Liver (tissue), 8 donors: ENCODE measurements at regions not wholly inside any gene's neighbourhood (a gene's known extent, or its start where the extent isn't known, plus 50 kb on each side); places are given as distances from the start of the nearest gene placed in this dataset.

ENCODE experiments used
- DNase-seq: peaks from one replicate; pipeline ENCODE4 v3.0.0-alpha.2; 2017; ENCODE audit warnings: low spot score
- H3K27ac ChIP-seq, 2 donors: one replicate each; pipeline ENCODE4 v1.7.0; 2013; ENCODE audit warnings: inconsistent platforms in 2 of 2, low read length in 2 of 2, control low read depth in 1 of 2, low read depth in 1 of 2, mild to moderate bottlenecking in 1 of 2
- H3K27me3 ChIP-seq, 4 donors: one replicate each; pipeline versions ENCODE4 v1.6.1 to v1.7.0; 2013; ENCODE audit warnings: low read length in 3 of 4, inconsistent platforms in 1 of 4, mild to moderate bottlenecking in 1 of 4, moderate library complexity in 1 of 4; ENCODE audit not compliant: control insufficient read depth in 4 of 4, insufficient read depth in 4 of 4
- H3K36me3 ChIP-seq, 4 donors: one replicate each; pipeline versions ENCODE4 v1.6.1 to v1.7.0; 2013; ENCODE audit warnings: low read length in 3 of 4, mild to moderate bottlenecking in 3 of 4, low read depth in 1 of 4, moderate library complexity in 1 of 4; ENCODE audit not compliant: control insufficient read depth in 4 of 4, insufficient read depth in 3 of 4
- H3K4me1 ChIP-seq, 4 donors: one replicate each; pipeline versions ENCODE4 v1.6.1 to v1.7.0; 2013; ENCODE audit warnings: low read length in 3 of 4, mild to moderate bottlenecking in 3 of 4, moderate library complexity in 1 of 4; ENCODE audit not compliant: control insufficient read depth in 4 of 4, insufficient read depth in 4 of 4
- H3K4me3 ChIP-seq, 3 donors: one replicate each; pipeline versions ENCODE4 v1.6.1 to v1.7.0; 2013; ENCODE audit warnings: low read length in 3 of 3, control low read depth in 1 of 3, low read depth in 1 of 3, mild to moderate bottlenecking in 1 of 3
- H3K9ac ChIP-seq, 2 donors: one replicate each; pipeline ENCODE4 v1.7.0; 2013; ENCODE audit warnings: low read length in 2 of 2, mild to moderate bottlenecking in 2 of 2, moderate library complexity in 2 of 2, control low read depth in 1 of 2, low read depth in 1 of 2
- H3K9me3 ChIP-seq, 4 donors: one replicate each; pipeline versions ENCODE4 v1.6.1 to v1.7.0; 2013; ENCODE audit warnings: low read length in 3 of 4; ENCODE audit not compliant: control insufficient read depth in 4 of 4
- CTCF ChIP-seq: fragments of 150-350 bp; IDR thresholded peaks from 2 replicates; pipeline ENCODE4 v1.5.1; 2017; ENCODE audit warnings: improper control_type of control experiment, low read depth, low read length; ENCODE audit not compliant: missing input control
- EGR1 ChIP-seq, 2 donors: IDR thresholded peaks; 2 replicates each; pipeline ENCODE4 v1.6.1; 2016 to 2018; ENCODE audit warnings: antibody characterized with exemption in 2 of 2, low read depth in 2 of 2
- FOXA1 ChIP-seq: IDR thresholded peaks from 2 replicates; pipeline ENCODE4 v1.6.1; 2016; ENCODE audit warnings: antibody characterized with exemption
- FOXA2 ChIP-seq: IDR thresholded peaks from 2 replicates; pipeline ENCODE4 v1.6.1; 2016; ENCODE audit warnings: antibody characterized with exemption
- GABPA ChIP-seq, 2 donors: IDR thresholded peaks in 1 of 2; conservative IDR thresholded peaks in 1 of 2; 2 replicates each; pipeline ENCODE4 v1.6.1; 2016; ENCODE audit warnings: antibody characterized with exemption in 2 of 2, mild to moderate bottlenecking in 1 of 2, moderate library complexity in 1 of 2
- HNF4A ChIP-seq, 2 donors: conservative IDR thresholded peaks; 2 replicates each; pipeline ENCODE4 v1.6.1; 2016; ENCODE audit warnings: antibody characterized with exemption in 2 of 2, mild to moderate bottlenecking in 2 of 2
- HNF4G ChIP-seq: IDR thresholded peaks from 2 replicates; pipeline ENCODE4 v1.6.1; 2016; ENCODE audit warnings: antibody characterized with exemption
- JUND ChIP-seq, 2 donors: IDR thresholded peaks; 2 replicates each; pipeline ENCODE4 v1.6.1; 2016; ENCODE audit warnings: antibody characterized with exemption in 2 of 2
- MAX ChIP-seq: IDR thresholded peaks from 2 replicates; pipeline ENCODE4 v1.6.1; 2016; ENCODE audit warnings: antibody characterized with exemption
- NR2F2 ChIP-seq: IDR thresholded peaks from 2 replicates; pipeline ENCODE4 v1.6.1; 2016; ENCODE audit warnings: antibody characterized with exemption
- RAD21 ChIP-seq, 2 donors: IDR thresholded peaks; 2 replicates each; pipeline ENCODE4 v1.6.1; 2016; ENCODE audit warnings: antibody characterized with exemption in 2 of 2, mild to moderate bottlenecking in 2 of 2
- RXRA ChIP-seq, 2 donors: IDR thresholded peaks; 2 replicates each; pipeline ENCODE4 v1.6.1; 2017 to 2018; ENCODE audit warnings: antibody characterized with exemption in 2 of 2, mild to moderate bottlenecking in 1 of 2
- SP1 ChIP-seq: IDR thresholded peaks from 2 replicates; pipeline ENCODE4 v1.6.1; 2018; ENCODE audit warnings: antibody characterized with exemption, mild to moderate bottlenecking
- TAF1 ChIP-seq: conservative IDR thresholded peaks from 2 replicates; pipeline ENCODE4 v1.6.1; 2016; ENCODE audit warnings: antibody characterized with exemption, mild to moderate bottlenecking
- YY1 ChIP-seq: IDR thresholded peaks from 2 replicates; pipeline ENCODE4 v1.6.1; 2016; ENCODE audit warnings: antibody characterized with exemption, mild to moderate bottlenecking
- ZBTB33 ChIP-seq: IDR thresholded peaks from 2 replicates; pipeline ENCODE4 v1.6.1; 2016; ENCODE audit warnings: antibody characterized with exemption
- WGBS: extraction: QIAGEN DNeasy Blood & Tissue Kit; methylation state at CpG from one replicate; pipeline ENCODE4 v1.1.7; 2013; 5-methylcytosine and 5-hydroxymethylcytosine counted together
- TF ChIP-seq, protein P1 (sequence below): IDR thresholded peaks from 2 replicates; pipeline ENCODE4 v1.6.1; 2016; ENCODE audit warnings: antibody characterized with exemption
- TF ChIP-seq, protein P2 (sequence below): IDR thresholded peaks from 2 replicates; pipeline ENCODE4 v1.6.1; 2016; ENCODE audit warnings: antibody characterized with exemption, mild to moderate bottlenecking
- donor health status: healthy.
- donor health status: healthy.
- donor health status: healthy.
- donor health status: healthy.
- donor health status: healthy.

DNA sequence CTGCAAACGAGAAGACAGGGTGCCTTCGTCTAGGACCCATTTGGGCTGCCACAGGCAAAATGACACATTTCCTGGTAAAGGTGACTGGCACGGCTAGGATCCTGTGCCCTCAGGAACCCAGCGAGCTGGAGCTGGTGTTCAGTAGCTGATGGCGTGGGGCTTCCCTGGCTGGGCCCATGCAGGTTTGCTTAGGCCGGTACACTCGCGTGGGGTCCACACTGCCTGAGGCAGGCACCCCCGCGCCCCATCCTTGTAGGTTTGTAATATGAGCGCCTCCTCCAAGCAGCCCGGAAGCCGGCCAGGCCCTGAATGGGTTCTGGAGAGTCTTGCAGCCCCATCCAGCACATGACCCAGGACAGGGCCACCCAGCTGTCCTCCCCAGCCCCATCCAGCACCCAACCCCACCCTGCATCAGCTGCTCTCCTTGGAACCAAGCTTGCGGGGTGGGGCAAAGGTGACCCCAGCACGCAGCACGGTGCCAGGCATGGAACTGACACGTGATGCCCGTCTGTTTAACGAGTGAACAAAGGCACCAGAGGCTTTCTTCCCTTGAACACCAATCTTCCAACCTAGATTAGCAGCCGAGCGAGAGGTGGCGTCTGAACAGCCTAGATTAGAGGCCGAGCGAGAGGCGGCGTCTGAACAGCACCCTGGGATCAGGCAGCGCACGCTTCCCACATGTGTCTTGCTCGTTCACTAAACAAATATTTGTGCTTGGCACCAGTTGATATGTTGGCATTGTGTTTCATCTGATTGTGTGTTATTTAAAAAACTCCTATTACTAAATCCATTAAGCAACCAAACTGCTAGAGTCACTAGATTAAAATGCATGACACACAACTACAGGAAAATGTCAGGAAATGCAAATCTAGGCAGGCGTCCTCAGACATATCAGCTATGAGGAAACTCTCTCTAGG lies 112.1 kb downstream of the DLL1 start:
- DNase-seq = no peak

More for the DNA sequence above, 112.1 kb downstream of the DLL1 start:
- Histone ChIP-seq H3K4me1 (peaks cover 9 to 26% (median 18%) of the 10 kb centered on the region in 4 donors), H3K27ac (peak overlapping the region; percentile 85 to 91), H3K9ac (no peak overlapping the region), H3K9me3 (peaks cover 0 to 11% (median 5%) of the 10 kb centered on the region in 4 donors), H3K27me3 (no peaks in the 10 kb centered on the region), H3K4me3 (no peak overlapping the region), H3K36me3 (no peaks in the 10 kb centered on the region)
- TF ChIP-seq RXRA (IDR thresholded peaks at IDR 0.05) = peak in 1 of 2 donors; percentile 93
- no peak for TF ChIP-seq ZBTB33
- peak; percentile 53 to 70 for TF ChIP-seq RAD21 (IDR thresholded peaks at IDR 0.05)
- TF ChIP-seq HNF4G = peak; percentile 57
- TF ChIP-seq FOXA1 = peak; percentile 70
- peak; percentile 84 for TF ChIP-seq YY1
- TF ChIP-seq NR2F2 = no peak
- peak; percentile 88 for TF ChIP-seq FOXA2
- TF ChIP-seq CTCF = no peak
- TF ChIP-seq TAF1 = no peak
- TF ChIP-seq SP1 = peak; percentile 68
- TF ChIP-seq JUND (IDR thresholded peaks at IDR 0.05) = peak in 1 of 2 donors; percentile 89
- TF ChIP-seq, protein P1, sequence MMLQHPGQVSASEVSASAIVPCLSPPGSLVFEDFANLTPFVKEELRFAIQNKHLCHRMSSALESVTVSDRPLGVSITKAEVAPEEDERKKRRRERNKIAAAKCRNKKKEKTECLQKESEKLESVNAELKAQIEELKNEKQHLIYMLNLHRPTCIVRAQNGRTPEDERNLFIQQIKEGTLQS = no peak
- TF ChIP-seq HNF4A (conservative IDR thresholded peaks at IDR 0.05) = peak; percentile 9 to 73
- peak in 1 of 2 donors; percentile 68 for TF ChIP-seq GABPA (IDR thresholded peaks at IDR 0.05 in 1 of 2, conservative IDR thresholded peaks at IDR 0.05 in 1 of 2)
- TF ChIP-seq EGR1 (IDR thresholded peaks at IDR 0.05; ENCODE audit: low read depth in 2 of 2) = peak in 1 of 2 donors; percentile 85
- TF ChIP-seq, protein P2, sequence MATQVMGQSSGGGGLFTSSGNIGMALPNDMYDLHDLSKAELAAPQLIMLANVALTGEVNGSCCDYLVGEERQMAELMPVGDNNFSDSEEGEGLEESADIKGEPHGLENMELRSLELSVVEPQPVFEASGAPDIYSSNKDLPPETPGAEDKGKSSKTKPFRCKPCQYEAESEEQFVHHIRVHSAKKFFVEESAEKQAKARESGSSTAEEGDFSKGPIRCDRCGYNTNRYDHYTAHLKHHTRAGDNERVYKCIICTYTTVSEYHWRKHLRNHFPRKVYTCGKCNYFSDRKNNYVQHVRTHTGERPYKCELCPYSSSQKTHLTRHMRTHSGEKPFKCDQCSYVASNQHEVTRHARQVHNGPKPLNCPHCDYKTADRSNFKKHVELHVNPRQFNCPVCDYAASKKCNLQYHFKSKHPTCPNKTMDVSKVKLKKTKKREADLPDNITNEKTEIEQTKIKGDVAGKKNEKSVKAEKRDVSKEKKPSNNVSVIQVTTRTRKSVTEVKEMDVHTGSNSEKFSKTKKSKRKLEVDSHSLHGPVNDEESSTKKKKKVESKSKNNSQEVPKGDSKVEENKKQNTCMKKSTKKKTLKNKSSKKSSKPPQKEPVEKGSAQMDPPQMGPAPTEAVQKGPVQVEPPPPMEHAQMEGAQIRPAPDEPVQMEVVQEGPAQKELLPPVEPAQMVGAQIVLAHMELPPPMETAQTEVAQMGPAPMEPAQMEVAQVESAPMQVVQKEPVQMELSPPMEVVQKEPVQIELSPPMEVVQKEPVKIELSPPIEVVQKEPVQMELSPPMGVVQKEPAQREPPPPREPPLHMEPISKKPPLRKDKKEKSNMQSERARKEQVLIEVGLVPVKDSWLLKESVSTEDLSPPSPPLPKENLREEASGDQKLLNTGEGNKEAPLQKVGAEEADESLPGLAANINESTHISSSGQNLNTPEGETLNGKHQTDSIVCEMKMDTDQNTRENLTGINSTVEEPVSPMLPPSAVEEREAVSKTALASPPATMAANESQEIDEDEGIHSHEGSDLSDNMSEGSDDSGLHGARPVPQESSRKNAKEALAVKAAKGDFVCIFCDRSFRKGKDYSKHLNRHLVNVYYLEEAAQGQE = peak; percentile 65
- TF ChIP-seq MAX = peak; percentile 98
- WGBS = 51% methylated on average over 30 of the region's 30 CpGs
